Thyroid gland (tissue), 4 donors: ENCODE measurements at regions not wholly inside any gene's neighbourhood (a gene's known extent, or its start where the extent isn't known, plus 50 kb on each side); places are given as distances from the start of the nearest gene placed in this dataset.

Source experiments
- POLR2A ChIP-seq, 2 donors: fragments of 450-650 bp; IDR thresholded peaks; one replicate each; pipeline ENCODE4 v1.6.1; 2017; ENCODE audit warnings: antibody characterized with exemption in 2 of 2, mild to moderate bottlenecking in 2 of 2, moderate library complexity in 1 of 2
- TF ChIP-seq, protein P1 (sequence below), 6 experiments: fragments of 200-600 bp in 3 of 6; fragments of 450-650 bp in 3 of 6; sonication (generic) in 3 of 6; IDR thresholded peaks; one replicate each; pipeline ENCODE4 v1.5.1; 2016 to 2019; ENCODE audit warnings: antibody characterized with exemption in 6 of 6, mild to moderate bottlenecking in 2 of 6, inconsistent platforms in 1 of 6, moderate library complexity in 1 of 6

DNA sequence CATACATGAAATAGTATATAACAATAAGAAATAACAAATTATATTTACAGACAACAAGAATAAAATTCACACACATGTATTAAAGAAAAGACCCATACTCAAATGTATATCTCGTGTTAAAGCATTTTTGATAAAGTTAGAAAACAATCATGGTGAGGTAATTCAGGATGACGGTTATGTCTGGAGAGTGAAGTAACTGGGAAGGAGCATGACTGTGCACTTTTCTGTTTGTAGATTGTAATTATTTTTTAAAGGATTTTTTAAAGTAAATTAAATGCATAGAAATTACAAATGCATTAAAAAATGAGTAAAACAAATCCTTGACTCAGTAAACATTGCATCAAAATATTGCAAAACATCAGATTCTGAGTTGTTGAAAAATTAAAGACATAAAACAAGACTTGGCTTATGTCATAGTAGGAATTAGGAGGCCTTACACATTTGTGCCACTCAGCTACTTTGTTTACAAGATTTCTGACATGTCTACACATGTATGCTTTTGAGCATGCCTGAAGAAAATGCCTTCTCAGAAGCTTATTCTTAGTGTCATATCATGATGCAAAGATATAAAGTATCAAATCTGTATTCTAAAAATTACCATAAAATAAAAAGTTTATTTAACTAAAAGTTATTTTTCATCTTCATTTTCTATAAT lies 1325.1 kb downstream of the SLC16A7 start:
- TF ChIP-seq, protein P1, sequence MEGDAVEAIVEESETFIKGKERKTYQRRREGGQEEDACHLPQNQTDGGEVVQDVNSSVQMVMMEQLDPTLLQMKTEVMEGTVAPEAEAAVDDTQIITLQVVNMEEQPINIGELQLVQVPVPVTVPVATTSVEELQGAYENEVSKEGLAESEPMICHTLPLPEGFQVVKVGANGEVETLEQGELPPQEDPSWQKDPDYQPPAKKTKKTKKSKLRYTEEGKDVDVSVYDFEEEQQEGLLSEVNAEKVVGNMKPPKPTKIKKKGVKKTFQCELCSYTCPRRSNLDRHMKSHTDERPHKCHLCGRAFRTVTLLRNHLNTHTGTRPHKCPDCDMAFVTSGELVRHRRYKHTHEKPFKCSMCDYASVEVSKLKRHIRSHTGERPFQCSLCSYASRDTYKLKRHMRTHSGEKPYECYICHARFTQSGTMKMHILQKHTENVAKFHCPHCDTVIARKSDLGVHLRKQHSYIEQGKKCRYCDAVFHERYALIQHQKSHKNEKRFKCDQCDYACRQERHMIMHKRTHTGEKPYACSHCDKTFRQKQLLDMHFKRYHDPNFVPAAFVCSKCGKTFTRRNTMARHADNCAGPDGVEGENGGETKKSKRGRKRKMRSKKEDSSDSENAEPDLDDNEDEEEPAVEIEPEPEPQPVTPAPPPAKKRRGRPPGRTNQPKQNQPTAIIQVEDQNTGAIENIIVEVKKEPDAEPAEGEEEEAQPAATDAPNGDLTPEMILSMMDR (IDR thresholded peaks at IDR 0.05): no peak
- TF ChIP-seq POLR2A (IDR thresholded peaks at IDR 0.05): no peak
